Sigmoid colon (tissue), 6 donors: ENCODE measurements at regions not wholly inside any gene's neighbourhood (a gene's known extent, or its start where the extent isn't known, plus 50 kb on each side); places are given as distances from the start of the nearest gene placed in this dataset.

ENCODE experiments used
- DNase-seq: peaks from one replicate; pipeline ENCODE4 v3.0.0-alpha.2; 2019
- H3K27ac ChIP-seq, 4 donors: fragments of 200-600 bp; sonication (generic); one replicate each; pipeline ENCODE4 v1.5.1; 2016 to 2019; ENCODE audit warnings: mild to moderate bottlenecking in 1 of 4
- H3K27me3 ChIP-seq, 3 donors: fragments of 200-600 bp; sonication (generic); one replicate each; pipeline ENCODE4 v1.5.1; 2019; ENCODE audit warnings: mild to moderate bottlenecking in 1 of 3
- H3K36me3 ChIP-seq, 4 donors: fragments of 200-600 bp; sonication (generic); one replicate each; pipeline ENCODE4 v1.5.1; 2016 to 2019
- H3K4me1 ChIP-seq, 4 donors: fragments of 200-600 bp; sonication (generic); one replicate each; pipeline ENCODE4 v1.5.1; 2017 to 2019
- H3K4me3 ChIP-seq, 4 donors: fragments of 200-600 bp; sonication (generic); one replicate each; pipeline ENCODE4 v1.5.1; 2017 to 2019; ENCODE audit warnings: mild to moderate bottlenecking in 2 of 4, moderate library complexity in 1 of 4
- H3K9me3 ChIP-seq, 4 donors: fragments of 200-600 bp in 3 of 4; sonication (generic) in 3 of 4; one replicate each; pipeline versions ENCODE4 v1.5.1 to v1.6.1; 2013 to 2019
- CTCF ChIP-seq, 4 experiments: fragments of 450-650 bp in 3 of 4; fragments of 200-600 bp in 1 of 4; IDR thresholded peaks; one replicate each; pipeline ENCODE4 v1.5.1; 2016 to 2019; ENCODE audit warnings: antibody characterized with exemption in 4 of 4, mild to moderate bottlenecking in 3 of 4, moderate library complexity in 2 of 4
- EP300 ChIP-seq, 4 donors: sonication (generic); formaldehyde crosslinking; IDR thresholded peaks; one replicate each; pipeline ENCODE4 v1.6.1; 2017; ENCODE audit warnings: antibody characterized with exemption in 4 of 4
- POLR2A ChIP-seq, 2 donors: fragments of 450-650 bp; IDR thresholded peaks; one replicate each; pipeline ENCODE4 v1.6.1; 2016; ENCODE audit warnings: antibody characterized with exemption in 2 of 2, mild to moderate bottlenecking in 2 of 2, moderate library complexity in 2 of 2
- POLR2AphosphoS5 ChIP-seq, 4 donors: sonication (generic); formaldehyde crosslinking; IDR thresholded peaks; one replicate each; pipeline ENCODE4 v1.6.1; 2017; ENCODE audit warnings: antibody characterized with exemption in 4 of 4
- WGBS, 2 donors: extraction: QIAGEN DNeasy Blood & Tissue Kit; methylation state at CpG; one replicate each; pipeline ENCODE4 v1.1.7; 2013; 5-methylcytosine and 5-hydroxymethylcytosine counted together
- intact Hi-C: fragments of 100-400 bp; cut with DNase I; formaldehyde crosslinking; loops from one replicate; pipeline ENCODE4 v1.15.1; 2023
- donor health status: healthy with polysubstance abuse.
- donor health status: healthy.

DNA sequence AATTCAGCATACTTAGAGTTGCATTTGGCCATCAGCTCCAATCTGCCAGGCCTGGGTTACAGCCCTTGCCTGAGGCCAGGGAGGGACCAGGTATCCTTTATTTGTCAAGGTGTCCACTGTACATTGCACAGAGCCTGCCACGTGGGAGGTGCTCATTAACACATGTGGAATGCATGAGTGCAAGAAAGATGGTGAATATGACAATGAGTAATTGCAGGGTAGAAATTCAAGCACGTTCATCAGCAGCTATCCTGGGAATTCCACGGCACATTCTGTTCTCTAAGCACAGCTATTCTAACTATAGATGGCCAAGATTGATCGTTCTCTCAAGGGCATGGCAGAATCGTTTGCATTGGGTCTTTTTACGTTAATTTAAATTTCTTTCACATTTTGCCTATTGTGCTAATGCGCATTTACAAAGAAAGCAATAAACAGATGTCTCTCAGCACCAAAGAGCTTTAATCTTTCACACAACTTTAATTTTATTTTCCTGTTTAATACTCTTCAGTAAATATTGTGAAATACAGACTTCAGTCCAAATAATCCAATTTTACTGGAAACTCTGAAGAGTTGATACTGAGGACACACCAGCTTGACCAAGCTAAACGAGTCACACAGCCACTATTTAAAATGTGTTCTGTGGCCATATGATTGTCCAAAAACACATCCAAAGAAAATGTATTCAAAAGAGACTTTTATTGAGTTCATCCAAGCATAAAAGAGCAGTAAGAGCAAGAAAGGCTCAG, 1025.7 kb upstream of the TMEM132C start:
- Histone ChIP-seq H3K4me1 (no peaks in the 10 kb centered on the region), H3K9me3 (no peaks in the 10 kb centered on the region), H3K27ac (no peak overlapping the region), H3K36me3 (no peaks in the 10 kb centered on the region), H3K4me3 (no peak overlapping the region), H3K27me3 (no peaks in the 10 kb centered on the region)
- DNase-seq = no peak
- TF ChIP-seq POLR2AphosphoS5 (IDR thresholded peaks at IDR 0.05) (no peak), POLR2A (IDR thresholded peaks at IDR 0.05) (no peak), CTCF (IDR thresholded peaks at IDR 0.05) (no peak), EP300 (IDR thresholded peaks at IDR 0.05) (no peak)
- 66 to 77% methylated on average over 8 of the region's 8 CpGs for WGBS, 2 donors
- intact Hi-C loops = no loop called here

- no peaks in the 10 kb centered on the region for H3K4me1 ChIP-seq
- H3K36me3 ChIP-seq = no peaks in the 10 kb centered on the region
- no peak for DNase-seq
- no peak overlapping the region for H3K27ac ChIP-seq
- WGBS, 2 donors = 59 to 80% methylated on average over 1 of the region's 1 CpG
- intact Hi-C loops = no loop called here
- TF ChIP-seq POLR2A (IDR thresholded peaks at IDR 0.05) (no peak), EP300 (IDR thresholded peaks at IDR 0.05) (no peak), POLR2AphosphoS5 (IDR thresholded peaks at IDR 0.05) (no peak), CTCF (IDR thresholded peaks at IDR 0.05) (no peak)
- H3K27me3 ChIP-seq = no peaks in the 10 kb centered on the region
- no peaks in the 10 kb centered on the region for H3K9me3 ChIP-seq
- H3K4me3 ChIP-seq = no peak overlapping the region
Measured at GRCh38 chr12:127245009-127245408, 1022.0 kb upstream of the TMEM132C start.

DNA sequence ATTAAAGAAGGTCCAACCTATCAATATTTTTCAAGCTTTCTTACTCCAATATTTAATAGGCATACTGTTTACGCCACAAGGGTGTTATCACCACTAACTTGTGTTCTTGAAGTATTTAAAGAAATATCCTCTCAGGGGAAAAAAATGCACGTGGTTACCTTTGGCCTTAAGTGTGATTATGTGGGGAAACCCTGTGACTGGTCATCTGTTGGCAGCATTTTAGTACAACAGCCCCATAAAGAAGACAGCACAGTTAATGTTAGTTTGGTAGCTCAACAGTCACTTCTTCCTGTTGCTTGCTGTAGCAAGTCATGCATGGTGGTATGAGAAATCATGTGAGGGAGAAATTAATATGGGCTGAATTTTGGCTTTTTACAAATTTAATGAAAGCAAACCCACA, 1021.5 kb upstream of the TMEM132C start:
- Histone ChIP-seq H3K27ac (no peak overlapping the region), H3K27me3 (no peaks in the 10 kb centered on the region), H3K4me1 (no peaks in the 10 kb centered on the region), H3K4me3 (no peak overlapping the region), H3K36me3 (no peaks in the 10 kb centered on the region), H3K9me3 (no peaks in the 10 kb centered on the region)
- DNase-seq = no peak
- no peak for TF ChIP-seq CTCF (IDR thresholded peaks at IDR 0.05)
- no peak for TF ChIP-seq POLR2A (IDR thresholded peaks at IDR 0.05)
- TF ChIP-seq POLR2AphosphoS5 (IDR thresholded peaks at IDR 0.05) = no peak
- TF ChIP-seq EP300 (IDR thresholded peaks at IDR 0.05) = no peak
- intact Hi-C loops = no loop called here
- 55 to 64% methylated on average over 2 of the region's 2 CpGs for WGBS, 2 donors

DNA sequence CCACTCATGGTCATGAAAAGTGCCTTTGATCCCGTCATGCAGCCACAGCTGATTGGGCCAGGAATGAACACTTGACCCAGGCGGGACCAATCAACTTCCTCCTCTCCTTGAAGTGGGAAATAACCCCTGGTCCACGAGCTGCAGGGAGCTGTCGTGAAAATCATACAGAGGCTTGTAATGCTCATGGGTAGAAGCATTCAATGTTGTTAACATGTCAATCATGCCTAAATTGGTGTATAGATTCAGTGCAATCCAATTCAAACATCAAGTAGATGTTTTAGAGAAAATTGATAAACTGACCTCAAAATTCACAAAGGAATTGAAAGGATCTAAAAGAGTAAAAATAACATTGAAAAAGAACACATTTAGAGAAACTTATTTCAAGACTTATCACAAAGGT, 1019.0 kb upstream of the TMEM132C start:
- Histone ChIP-seq H3K36me3 (no peaks in the 10 kb centered on the region), H3K27me3 (no peaks in the 10 kb centered on the region), H3K4me1 (no peaks in the 10 kb centered on the region), H3K4me3 (no peak overlapping the region), H3K27ac (no peak overlapping the region), H3K9me3 (no peaks in the 10 kb centered on the region)
- TF ChIP-seq POLR2A (IDR thresholded peaks at IDR 0.05) (no peak), EP300 (IDR thresholded peaks at IDR 0.05) (no peak), CTCF (IDR thresholded peaks at IDR 0.05) (no peak), POLR2AphosphoS5 (IDR thresholded peaks at IDR 0.05) (no peak)
- no peak for DNase-seq
- WGBS, 2 donors = 41 to 62% methylated on average over 4 of the region's 4 CpGs
- intact Hi-C loops = no loop called here

DNA sequence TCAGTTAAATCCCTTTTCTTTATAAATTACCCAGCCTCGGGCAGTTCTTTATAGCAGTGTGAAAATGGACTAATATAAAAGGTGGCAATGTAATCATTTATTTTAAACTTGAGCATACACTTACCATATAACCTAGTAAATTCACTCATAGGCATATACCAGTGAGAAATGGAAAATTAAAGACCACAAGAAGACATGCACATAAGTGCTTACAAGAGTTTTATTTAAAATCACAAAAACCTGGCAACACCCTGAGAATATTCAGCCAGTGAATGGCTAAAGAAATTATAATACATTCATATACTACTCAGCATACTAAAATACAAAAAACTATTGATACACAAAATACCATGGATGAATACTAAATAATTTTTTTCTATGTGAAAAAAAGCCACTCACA, 1017.5 kb upstream of the TMEM132C start:
- intact Hi-C loops = no loop called here
- Histone ChIP-seq H3K9me3 (no peaks in the 10 kb centered on the region), H3K4me1 (no peaks in the 10 kb centered on the region), H3K4me3 (no peak overlapping the region), H3K27me3 (no peaks in the 10 kb centered on the region), H3K27ac (no peak overlapping the region), H3K36me3 (no peaks in the 10 kb centered on the region)
- TF ChIP-seq EP300 (IDR thresholded peaks at IDR 0.05) = no peak
- DNase-seq = no peak
- 74 to 76% methylated on average over 1 of the region's 1 CpG for WGBS, 2 donors
